ENCODE measurements at regions not wholly inside any gene's neighbourhood (a gene's known extent, or its start where the extent isn't known, plus 50 kb on each side); places are given as distances from the start of the nearest gene placed in this dataset.

- no peak overlapping the region for H3K4me3 Mint-ChIP-seq
- H3K36me3 Mint-ChIP-seq = no peaks in the 10 kb centered on the region
- CTCF ChIA-PET = no interaction called here
- DNase-seq (ENCODE audit: low spot score) (no peak), ATAC-seq (no peak)
- TF ChIP-seq ETV6 (CRISPR knock-in tag; IDR thresholded peaks at IDR 0.05) = no peak
- TF ChIP-seq ZNF396 (CRISPR knock-in tag; IDR thresholded peaks at IDR 0.05; ENCODE audit: borderline replicate concordance) = no peak
- TF ChIP-seq JUN (CRISPR knock-in tag; IDR thresholded peaks at IDR 0.05) = no peak
- no peak for TF ChIP-seq ELF4 (CRISPR knock-in tag; IDR thresholded peaks at IDR 0.05; ENCODE audit: low read depth)
- TF ChIP-seq CREM (CRISPR knock-in tag; IDR thresholded peaks at IDR 0.05) = no peak
- TF ChIP-seq MLX (CRISPR knock-in tag; IDR thresholded peaks at IDR 0.05) = no peak
- TF ChIP-seq PREB (CRISPR knock-in tag; IDR thresholded peaks at IDR 0.05; ENCODE audit: borderline replicate concordance) = no peak
- H3K4me1 Mint-ChIP-seq = peaks cover 4% of the 10 kb centered on the region; the same call in 1 of the 2 replicates
- POLR2A ChIA-PET = no interaction called here
- no peaks in the 10 kb centered on the region for H3K27me3 Mint-ChIP-seq (ENCODE audit: low read depth)
- peaks cover 6% of the 10 kb centered on the region for H3K9me3 Mint-ChIP-seq
- H3K27ac Mint-ChIP-seq = no peak overlapping the region
These were observed 166.4 kb upstream of the UBASH3B start for GRCh38 chr11:122488892-122489706.

- Mint-ChIP-seq H3K9me3 (peaks cover 19% of the 10 kb centered on the region), H3K27me3 (ENCODE audit: low read depth) (peaks cover 8% of the 10 kb centered on the region; the same call in 1 of the 2 replicates), H3K27ac (no peak overlapping the region), H3K36me3 (peaks cover 11% of the 10 kb centered on the region), H3K4me3 (no peak overlapping the region), H3K4me1 (peaks cover 4% of the 10 kb centered on the region; the same call in 1 of the 2 replicates)
- DNase-seq (ENCODE audit: low spot score) = no peak
- no peak for ATAC-seq
- ChIA-PET CTCF (interaction anchor here (1.1 kb wide), 1 partner anchor 132 kb away, joined by 3 read pairs; no protein-coding TSS in a partner anchor), POLR2A (no interaction called here)
- no peak for TF ChIP-seq ZNF532 (CRISPR knock-in tag; IDR thresholded peaks at IDR 0.05; ENCODE audit: borderline replicate concordance)
- no peak for TF ChIP-seq FOXK1 (CRISPR knock-in tag; IDR thresholded peaks at IDR 0.05)
- TF ChIP-seq ESRRA (CRISPR knock-in tag; IDR thresholded peaks at IDR 0.05; ENCODE audit: borderline replicate concordance) = no peak
- no peak for TF ChIP-seq ZNF416 (CRISPR knock-in tag; IDR thresholded peaks at IDR 0.05)
- TF ChIP-seq SMAD3 (CRISPR knock-in tag; IDR thresholded peaks at IDR 0.05; ENCODE audit: borderline replicate concordance) = no peak
- no peak for TF ChIP-seq ATF2 (CRISPR knock-in tag; IDR thresholded peaks at IDR 0.05; ENCODE audit: borderline replicate concordance, low read depth)
- TF ChIP-seq ZSCAN18 (CRISPR knock-in tag; IDR thresholded peaks at IDR 0.05) = no peak
- no peak for TF ChIP-seq ZNF219 (CRISPR knock-in tag; IDR thresholded peaks at IDR 0.05; ENCODE audit: borderline replicate concordance)
- TF ChIP-seq ATF1 (CRISPR knock-in tag; IDR thresholded peaks at IDR 0.05) = no peak
- no peak for TF ChIP-seq E2F1 (CRISPR knock-in tag; IDR thresholded peaks at IDR 0.05)
- no peak for TF ChIP-seq JAZF1 (CRISPR knock-in tag; IDR thresholded peaks at IDR 0.05)
- TF ChIP-seq TP53 (CRISPR knock-in tag; IDR thresholded peaks at IDR 0.05) = no peak
- TF ChIP-seq RELA (CRISPR knock-in tag; IDR thresholded peaks at IDR 0.05; ENCODE audit: borderline replicate concordance) = no peak
- no peak for TF ChIP-seq USF1 (CRISPR knock-in tag; IDR thresholded peaks at IDR 0.05)
- TF ChIP-seq TCF7 (CRISPR knock-in tag; IDR thresholded peaks at IDR 0.05; ENCODE audit: low read depth) = no peak
- TF ChIP-seq NFE2L1 (CRISPR knock-in tag; IDR thresholded peaks at IDR 0.05) = no peak
- TF ChIP-seq ATF3 (CRISPR knock-in tag; conservative IDR thresholded peaks at IDR 0.05) = no peak
These were observed 167.9 kb upstream of the UBASH3B start for GRCh38 chr11:122487669-122488068.

All from WTC11 (cell line).